Liver (tissue), 3 donors: ENCODE measurements at regions not wholly inside any gene's neighbourhood (a gene's known extent, or its start where the extent isn't known, plus 50 kb on each side); places are given as distances from the start of the nearest gene placed in this dataset.

Source experiments
- ATF3 ChIP-seq: IDR thresholded peaks from 2 replicates; pipeline ENCODE4 v1.6.1; 2016; ENCODE audit warnings: antibody characterized with exemption
- CTCF ChIP-seq: fragments of 150-350 bp; IDR thresholded peaks from 2 replicates; pipeline ENCODE4 v1.5.1; 2017; ENCODE audit warnings: improper control_type of control experiment, low read depth, low read length; ENCODE audit not compliant: missing input control
- EGR1 ChIP-seq, 2 donors: IDR thresholded peaks; 2 replicates each; pipeline ENCODE4 v1.6.1; 2016 to 2018; ENCODE audit warnings: antibody characterized with exemption in 2 of 2, low read depth in 2 of 2
- FOXA1 ChIP-seq: IDR thresholded peaks from 2 replicates; pipeline ENCODE4 v1.6.1; 2016; ENCODE audit warnings: antibody characterized with exemption
- GABPA ChIP-seq, 2 donors: IDR thresholded peaks in 1 of 2; conservative IDR thresholded peaks in 1 of 2; 2 replicates each; pipeline ENCODE4 v1.6.1; 2016; ENCODE audit warnings: antibody characterized with exemption in 2 of 2, mild to moderate bottlenecking in 1 of 2, moderate library complexity in 1 of 2
- JUND ChIP-seq, 2 donors: IDR thresholded peaks; 2 replicates each; pipeline ENCODE4 v1.6.1; 2016; ENCODE audit warnings: antibody characterized with exemption in 2 of 2
- MAX ChIP-seq: IDR thresholded peaks from 2 replicates; pipeline ENCODE4 v1.6.1; 2016; ENCODE audit warnings: antibody characterized with exemption
- REST ChIP-seq: IDR thresholded peaks from 2 replicates; pipeline ENCODE4 v1.6.1; 2016; ENCODE audit warnings: antibody characterized with exemption, mild to moderate bottlenecking
- SP1 ChIP-seq: IDR thresholded peaks from 2 replicates; pipeline ENCODE4 v1.6.1; 2018; ENCODE audit warnings: antibody characterized with exemption, mild to moderate bottlenecking
- TAF1 ChIP-seq: conservative IDR thresholded peaks from 2 replicates; pipeline ENCODE4 v1.6.1; 2016; ENCODE audit warnings: antibody characterized with exemption, mild to moderate bottlenecking
- YY1 ChIP-seq: IDR thresholded peaks from 2 replicates; pipeline ENCODE4 v1.6.1; 2016; ENCODE audit warnings: antibody characterized with exemption, mild to moderate bottlenecking
- ZBTB33 ChIP-seq: IDR thresholded peaks from 2 replicates; pipeline ENCODE4 v1.6.1; 2016; ENCODE audit warnings: antibody characterized with exemption
- donor health status: healthy.
- donor health status: healthy.

GRCh38 chr17:59466946-59467801 lies 98.2 kb upstream of the DHX40 start:
- no peak for TF ChIP-seq JUND (IDR thresholded peaks at IDR 0.05)
- no peak for TF ChIP-seq CTCF
- TF ChIP-seq ZBTB33 = no peak
- TF ChIP-seq TAF1 = no peak
- no peak for TF ChIP-seq REST
- TF ChIP-seq FOXA1 = no peak
- no peak for TF ChIP-seq GABPA (IDR thresholded peaks at IDR 0.05 in 1 of 2, conservative IDR thresholded peaks at IDR 0.05 in 1 of 2)
- no peak for TF ChIP-seq YY1
- TF ChIP-seq SP1 = no peak
- TF ChIP-seq EGR1 (IDR thresholded peaks at IDR 0.05; ENCODE audit: low read depth in 2 of 2) = no peak
- TF ChIP-seq MAX = no peak
- TF ChIP-seq ATF3 = no peak
